HEK293T (cell line): ENCODE measurements at regions not wholly inside any gene's neighbourhood (a gene's known extent, or its start where the extent isn't known, plus 50 kb on each side); places are given as distances from the start of the nearest gene placed in this dataset.

Experiments used
- BHLHE40 ChIP-seq: fragments of 450-650 bp; IDR thresholded peaks from 2 replicates; pipeline ENCODE4 v1.6.1; 2016; ENCODE audit warnings: mild to moderate bottlenecking, moderate library complexity, borderline replicate concordance
- FOXA1 ChIP-seq: fragments of 450-650 bp; IDR thresholded peaks from 2 replicates; pipeline ENCODE4 v1.6.1; 2016; ENCODE audit warnings: mild to moderate bottlenecking
- FOXM1 ChIP-seq: fragments of 450-650 bp; IDR thresholded peaks from 2 replicates; pipeline ENCODE4 v1.6.1; 2017; ENCODE audit warnings: mild to moderate bottlenecking, borderline replicate concordance
- LEF1 ChIP-seq: fragments of 450-650 bp; IDR thresholded peaks from 2 replicates; pipeline ENCODE4 v1.6.1; 2017; ENCODE audit warnings: mild to moderate bottlenecking, borderline replicate concordance
- NFRKB ChIP-seq: fragments of 450-650 bp; IDR thresholded peaks from 2 replicates; pipeline ENCODE4 v1.6.1; 2016; ENCODE audit warnings: mild to moderate bottlenecking, moderate library complexity
- PKNOX1 ChIP-seq: fragments of 450-650 bp; IDR thresholded peaks from 2 replicates; pipeline ENCODE4 v1.6.1; 2016
- SP1 ChIP-seq: fragments of 450-650 bp; IDR thresholded peaks from 2 replicates; pipeline ENCODE4 v1.6.1; 2017
- SUZ12 ChIP-seq: fragments of 450-650 bp; IDR thresholded peaks from 2 replicates; pipeline ENCODE4 v1.6.1; 2016; ENCODE audit warnings: mild to moderate bottlenecking

DNA sequence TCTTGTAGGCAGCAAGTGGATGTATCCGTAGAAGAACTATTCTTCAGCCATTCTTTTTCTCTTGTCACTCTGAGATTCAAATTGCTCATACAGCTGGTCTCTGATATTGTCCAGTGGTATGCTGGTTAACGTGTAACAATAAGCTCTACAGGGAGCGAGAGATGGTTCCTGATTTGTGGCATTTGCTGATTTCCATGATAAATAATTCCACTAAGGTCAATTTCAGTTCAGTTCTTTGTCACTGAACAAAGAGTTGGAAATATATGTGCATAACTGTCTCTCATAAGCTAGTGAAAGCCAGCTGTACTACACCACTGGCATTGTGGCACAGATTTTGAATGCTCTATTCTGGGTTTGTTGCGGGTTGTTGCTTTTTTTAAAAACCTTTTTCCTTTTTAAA, 131.7 kb downstream of the MTHFS start:
- TF ChIP-seq SUZ12 (no peak), BHLHE40 (no peak), NFRKB (no peak), FOXM1 (no peak), SP1 (no peak), PKNOX1 (no peak), FOXA1 (no peak), LEF1 (no peak)
